Fibroblast of pulmonary artery (primary cell): ENCODE measurements at regions not wholly inside any gene's neighbourhood (a gene's known extent, or its start where the extent isn't known, plus 50 kb on each side); places are given as distances from the start of the nearest gene placed in this dataset.
A peak's percentile ranks its signal among the peaks of the same experiment; 100 is the strongest.

Experiments
- DNase-seq: peaks from one replicate; pipeline ENCODE4 v3.0.0-alpha.2; 2010; ENCODE audit warnings: low read depth
- H3K4me3 ChIP-seq: replicated peaks from 2 replicates; pipeline ENCODE4 v1.5.1; 2011; ENCODE audit warnings: low read depth, mild to moderate bottlenecking, control low read depth, low read length, moderate library complexity
- TF ChIP-seq, protein P1 (sequence below): IDR thresholded peaks from 2 replicates; pipeline ENCODE4 v1.5.1; 2011; ENCODE audit warnings: mild to moderate bottlenecking, control low read depth, low read length, inconsistent platforms; ENCODE audit errors: missing control alignments

- TF ChIP-seq, protein P1, sequence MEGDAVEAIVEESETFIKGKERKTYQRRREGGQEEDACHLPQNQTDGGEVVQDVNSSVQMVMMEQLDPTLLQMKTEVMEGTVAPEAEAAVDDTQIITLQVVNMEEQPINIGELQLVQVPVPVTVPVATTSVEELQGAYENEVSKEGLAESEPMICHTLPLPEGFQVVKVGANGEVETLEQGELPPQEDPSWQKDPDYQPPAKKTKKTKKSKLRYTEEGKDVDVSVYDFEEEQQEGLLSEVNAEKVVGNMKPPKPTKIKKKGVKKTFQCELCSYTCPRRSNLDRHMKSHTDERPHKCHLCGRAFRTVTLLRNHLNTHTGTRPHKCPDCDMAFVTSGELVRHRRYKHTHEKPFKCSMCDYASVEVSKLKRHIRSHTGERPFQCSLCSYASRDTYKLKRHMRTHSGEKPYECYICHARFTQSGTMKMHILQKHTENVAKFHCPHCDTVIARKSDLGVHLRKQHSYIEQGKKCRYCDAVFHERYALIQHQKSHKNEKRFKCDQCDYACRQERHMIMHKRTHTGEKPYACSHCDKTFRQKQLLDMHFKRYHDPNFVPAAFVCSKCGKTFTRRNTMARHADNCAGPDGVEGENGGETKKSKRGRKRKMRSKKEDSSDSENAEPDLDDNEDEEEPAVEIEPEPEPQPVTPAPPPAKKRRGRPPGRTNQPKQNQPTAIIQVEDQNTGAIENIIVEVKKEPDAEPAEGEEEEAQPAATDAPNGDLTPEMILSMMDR, result no peak
- no peak overlapping the region for H3K4me3 ChIP-seq
- no peak for DNase-seq
These were observed 558.9 kb downstream of the REEP3 start for GRCh38 chr10:64080071-64080470.

DNA sequence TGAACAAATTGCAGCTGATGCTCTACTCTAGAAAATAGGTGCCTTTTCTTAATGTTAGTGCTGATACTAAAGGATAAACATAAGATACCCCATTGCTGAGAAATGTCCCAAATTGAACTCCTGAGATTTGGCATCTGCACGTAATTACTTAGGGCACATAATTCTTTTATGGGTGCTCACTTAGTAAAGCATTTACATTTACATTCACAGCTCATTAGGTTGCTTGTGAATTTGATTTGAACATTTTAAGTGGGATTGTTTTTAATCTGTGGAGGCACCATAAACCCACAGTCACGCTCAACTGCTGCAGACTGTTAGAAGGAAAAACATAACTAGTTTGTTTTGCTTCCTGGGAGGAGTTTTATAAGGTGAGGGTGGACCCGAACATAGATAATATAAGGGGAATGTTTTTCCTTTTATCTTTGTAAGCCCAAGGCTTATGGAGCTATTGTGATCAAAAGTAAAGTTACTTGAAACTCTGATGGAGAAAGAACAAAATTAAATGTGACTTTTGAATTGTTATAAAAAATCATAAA lies 560.8 kb downstream of the REEP3 start:
- no peak overlapping the region for H3K4me3 ChIP-seq
- TF ChIP-seq, protein P1, result no peak
- no peak for DNase-seq

DNA sequence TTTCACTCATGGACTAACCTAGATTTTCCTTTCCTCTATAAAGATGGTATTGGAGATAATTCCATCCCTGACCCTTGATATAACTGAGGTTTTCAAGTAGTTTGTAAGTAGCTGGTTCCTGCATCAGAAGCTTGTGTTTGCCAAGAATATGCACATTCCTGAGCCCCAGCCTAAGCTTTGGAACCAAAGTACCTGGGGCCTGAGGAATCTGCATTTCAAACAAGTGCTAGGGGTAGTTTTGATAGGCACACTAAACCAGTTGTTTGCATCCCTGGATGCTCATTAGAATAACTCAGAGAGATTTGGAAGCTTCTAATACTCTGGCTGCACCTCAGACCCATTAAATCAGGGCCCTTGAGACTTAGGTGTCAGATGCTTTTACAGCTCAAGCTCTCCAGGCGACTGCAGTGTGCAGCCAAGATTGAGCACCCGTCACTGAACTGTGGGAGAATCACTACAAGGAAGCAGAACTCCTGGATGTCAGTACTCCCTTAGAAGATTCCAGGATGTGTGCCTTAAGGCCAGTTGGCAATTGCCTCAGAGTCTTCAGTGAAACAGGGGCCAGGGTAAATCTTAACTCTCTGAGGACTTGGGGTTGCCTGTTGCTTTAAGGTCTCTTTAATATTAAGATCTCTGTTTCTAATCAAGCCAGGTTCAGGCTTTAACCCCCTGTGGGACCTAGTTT lies 565.0 kb downstream of the REEP3 start:
- no peak for DNase-seq
- TF ChIP-seq, protein P1, result no peak
- H3K4me3 ChIP-seq, result no peak overlapping the region

DNA sequence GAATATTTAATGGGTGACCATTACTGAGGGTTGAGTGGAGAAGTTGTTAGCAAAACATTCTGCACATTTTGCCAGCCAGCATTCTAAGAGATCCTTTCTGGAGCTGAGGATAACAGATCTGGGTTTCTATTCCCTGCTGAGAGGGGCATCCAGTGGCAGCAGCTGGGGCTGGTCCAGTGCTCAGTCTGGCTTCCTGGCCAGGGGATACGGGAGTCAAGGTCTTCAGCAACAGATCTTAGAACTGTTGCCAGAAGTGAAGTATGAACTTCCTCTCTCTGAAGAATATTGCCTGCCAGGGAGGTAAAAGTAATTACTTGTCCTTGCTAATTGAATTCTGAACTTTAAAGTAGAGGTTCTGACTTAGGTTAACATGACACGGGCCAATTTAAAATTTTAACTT lies 568.4 kb downstream of the REEP3 start:
- TF ChIP-seq, protein P1, result no peak
- DNase-seq, result no peak
- H3K4me3 ChIP-seq, result no peak overlapping the region

GRCh38 chr10:64090865-64091264 lies 569.7 kb downstream of the REEP3 start:
- no peak for DNase-seq
- no peak overlapping the region for H3K4me3 ChIP-seq
- TF ChIP-seq, protein P1, result no peak

DNA sequence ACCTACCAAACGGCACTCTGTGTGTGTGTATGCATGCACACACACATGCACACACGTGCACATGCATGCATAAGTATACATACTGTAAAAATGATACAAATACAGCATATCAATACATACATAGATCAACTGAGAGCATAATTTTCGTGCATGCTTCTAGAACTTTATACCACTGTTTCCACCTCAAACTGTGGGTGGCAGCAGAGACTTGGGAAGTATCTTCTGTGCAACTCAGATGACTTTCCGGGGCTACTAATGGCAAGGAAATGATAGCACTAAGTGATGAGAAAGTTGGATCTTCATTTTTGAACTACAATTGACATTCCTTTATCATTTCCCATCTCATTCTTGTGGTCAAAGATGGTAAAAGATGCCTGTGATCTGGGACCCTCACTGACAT lies 570.7 kb downstream of the REEP3 start:
- H3K4me3 ChIP-seq, result no peak overlapping the region
- peak; percentile 11 for DNase-seq
- TF ChIP-seq, protein P1, result no peak

- DNase-seq, result no peak
- no peak overlapping the region for H3K4me3 ChIP-seq
- TF ChIP-seq, protein P1, result no peak
These were observed 572.1 kb downstream of the REEP3 start for GRCh38 chr10:64093304-64093703.
